ENCODE measurements at regions not wholly inside any gene's neighbourhood (a gene's known extent, or its start where the extent isn't known, plus 50 kb on each side); places are given as distances from the start of the nearest gene placed in this dataset.

- DNase-seq: no peak
- Histone ChIP-seq H3K36me3 (no peaks in the 10 kb centered on the region), H3K4me1 (no peaks in the 10 kb centered on the region), H3K4me3 (no peak overlapping the region), H3K9me3 (no peaks in the 10 kb centered on the region), H3K27me3 (no peaks in the 10 kb centered on the region), H3K9ac (ENCODE audit: low read depth in 2 of 2, low read length in 2 of 2) (no peak overlapping the region), H3K27ac (no peak overlapping the region)
- intact Hi-C loops (cut with DNase I): no loop called here
- TF ChIP-seq CTCF (IDR thresholded peaks at IDR 0.05): no peak
These were observed 362.8 kb downstream of the GPATCH2 start for GRCh38 chr1:217268058-217268457.

DNA sequence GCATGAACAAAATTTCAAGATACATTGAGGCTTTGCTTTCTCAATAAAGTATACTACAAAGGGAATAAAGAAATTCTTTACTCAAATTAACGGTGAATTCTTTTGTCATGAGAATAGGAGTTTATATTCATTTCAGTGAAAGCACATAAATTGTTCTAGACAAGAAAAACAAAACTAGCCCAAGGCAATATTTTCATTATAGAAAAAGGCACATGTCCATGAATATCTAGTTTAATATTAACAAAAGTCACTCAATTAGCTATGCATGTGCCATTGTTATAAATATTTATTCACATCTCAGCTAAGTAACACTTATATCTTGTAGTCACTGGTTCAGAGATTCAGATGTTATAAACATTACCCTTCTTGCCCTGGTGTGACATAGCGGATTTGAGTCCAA lies 369.3 kb downstream of the GPATCH2 start:
- Histone ChIP-seq H3K4me1 (no peaks in the 10 kb centered on the region), H3K9me3 (no peaks in the 10 kb centered on the region), H3K27ac (no peak overlapping the region), H3K9ac (ENCODE audit: low read depth in 2 of 2, low read length in 2 of 2) (no peak overlapping the region), H3K27me3 (no peaks in the 10 kb centered on the region), H3K4me3 (no peak overlapping the region), H3K36me3 (no peaks in the 10 kb centered on the region)
- intact Hi-C loops (cut with DNase I): no loop called here
- no peak for DNase-seq
- no peak for TF ChIP-seq CTCF (IDR thresholded peaks at IDR 0.05)

DNA sequence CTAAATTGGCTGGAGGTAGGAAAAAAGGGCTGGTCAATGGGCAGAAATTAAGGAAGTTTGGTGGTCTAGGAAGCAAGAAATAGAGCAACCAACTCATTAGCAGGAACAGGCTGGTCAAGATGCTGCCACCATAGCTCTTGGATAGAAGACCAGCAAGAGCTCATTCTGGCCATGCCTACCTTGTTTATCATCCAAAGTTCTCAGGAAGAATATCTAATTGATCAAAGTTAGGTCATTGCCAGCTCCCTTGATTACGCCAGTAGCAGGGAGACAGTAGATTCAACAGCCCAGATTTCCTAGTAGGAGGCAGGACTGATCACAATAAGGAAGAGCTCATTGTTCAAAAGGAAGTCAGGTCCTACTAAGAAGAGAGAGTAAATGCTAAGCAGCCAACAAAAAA lies 370.2 kb downstream of the GPATCH2 start:
- no peak for DNase-seq
- no peaks in the 10 kb centered on the region for H3K36me3 ChIP-seq
- no peak overlapping the region for H3K27ac ChIP-seq
- H3K4me3 ChIP-seq: no peak overlapping the region
- no peaks in the 10 kb centered on the region for H3K27me3 ChIP-seq
- TF ChIP-seq CTCF (IDR thresholded peaks at IDR 0.05): no peak
- H3K9ac ChIP-seq (ENCODE audit: low read depth in 2 of 2, low read length in 2 of 2): no peak overlapping the region
- intact Hi-C loops (cut with DNase I): no loop called here
- H3K4me1 ChIP-seq: no peaks in the 10 kb centered on the region
- H3K9me3 ChIP-seq: no peaks in the 10 kb centered on the region

DNA sequence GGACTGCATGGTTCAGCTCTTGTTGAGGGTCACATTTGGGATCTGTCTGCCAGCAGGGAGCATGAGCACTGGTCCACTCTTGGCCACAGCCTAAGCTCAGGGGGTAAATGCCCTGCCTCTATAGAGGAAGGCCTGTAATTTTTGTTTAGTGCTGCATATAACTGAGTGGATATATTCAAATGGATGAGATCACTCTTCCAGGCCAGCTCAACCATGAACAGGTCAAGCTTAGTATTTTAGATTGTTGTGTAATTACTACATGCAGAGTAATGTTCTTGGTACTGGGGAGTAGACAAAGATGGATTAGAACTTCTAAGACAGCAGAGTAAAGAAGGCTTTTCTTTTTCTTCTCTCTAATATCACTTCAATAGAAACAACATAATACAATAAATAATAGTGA lies 376.9 kb downstream of the GPATCH2 start:
- Histone ChIP-seq H3K9ac (ENCODE audit: low read depth in 2 of 2, low read length in 2 of 2) (no peak overlapping the region), H3K36me3 (no peaks in the 10 kb centered on the region), H3K4me1 (no peaks in the 10 kb centered on the region), H3K9me3 (no peaks in the 10 kb centered on the region), H3K4me3 (no peak overlapping the region), H3K27ac (no peak overlapping the region), H3K27me3 (no peaks in the 10 kb centered on the region)
- intact Hi-C loops (cut with DNase I): no loop called here
- no peak for DNase-seq
- no peak for TF ChIP-seq CTCF (IDR thresholded peaks at IDR 0.05)

- no peak overlapping the region for H3K9ac ChIP-seq (ENCODE audit: low read depth in 2 of 2, low read length in 2 of 2)
- TF ChIP-seq CTCF (IDR thresholded peaks at IDR 0.05): no peak
- no peak for DNase-seq
- no peak overlapping the region for H3K4me3 ChIP-seq
- H3K27me3 ChIP-seq: no peaks in the 10 kb centered on the region
- no peaks in the 10 kb centered on the region for H3K4me1 ChIP-seq
- H3K9me3 ChIP-seq: no peaks in the 10 kb centered on the region
- H3K36me3 ChIP-seq: no peaks in the 10 kb centered on the region
- no peak overlapping the region for H3K27ac ChIP-seq
- intact Hi-C loops (cut with DNase I): no loop called here
These were observed 377.5 kb downstream of the GPATCH2 start for GRCh38 chr1:217253351-217253750.

DNA sequence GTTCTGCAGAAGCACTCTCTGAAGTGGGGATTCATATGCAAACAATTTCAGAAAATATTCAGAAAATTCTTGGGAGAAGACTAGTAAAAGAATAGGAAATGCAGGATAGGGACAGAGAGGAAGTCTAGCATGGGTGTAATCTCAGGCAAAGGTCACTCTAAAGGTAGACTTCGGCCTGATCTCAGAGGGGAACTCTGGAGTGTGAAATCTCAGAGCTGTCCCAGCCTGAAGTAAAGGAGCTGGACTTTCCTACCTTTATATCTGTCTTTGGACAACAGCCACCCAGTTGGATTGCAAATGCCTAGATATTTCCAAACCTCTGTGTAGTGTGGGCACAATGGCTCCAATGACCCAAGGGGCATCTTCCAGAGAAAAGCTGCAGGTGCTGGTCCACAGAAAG lies 379.8 kb downstream of the GPATCH2 start:
- Histone ChIP-seq H3K4me1 (no peaks in the 10 kb centered on the region), H3K36me3 (no peaks in the 10 kb centered on the region), H3K9ac (ENCODE audit: low read depth in 2 of 2, low read length in 2 of 2) (no peak overlapping the region), H3K27me3 (no peaks in the 10 kb centered on the region), H3K9me3 (no peaks in the 10 kb centered on the region), H3K27ac (no peak overlapping the region), H3K4me3 (no peak overlapping the region)
- DNase-seq: no peak
- TF ChIP-seq CTCF (IDR thresholded peaks at IDR 0.05): no peak
- intact Hi-C loops (cut with DNase I): no loop called here
